K562 (cell line): ENCODE measurements at regions not wholly inside any gene's neighbourhood (a gene's known extent, or its start where the extent isn't known, plus 50 kb on each side); places are given as distances from the start of the nearest gene placed in this dataset.

Experiments
- ATAC-seq: fragments of 200-7000 bp; cut with Tn5 transposase; 3 replicates; pipeline ENCODE4 v1.9.1; 2020; ENCODE audit warnings: moderate library complexity
- BruUV-seq: library from RNA; stranded (reverse); fragments of 400-500 nt; replicated peaks from 2 replicates; lab custom pipeline; 2021; lab: Mats Ljungman, UMichigan
- CTCF ChIA-PET: fragments of 300-600 bp; formaldehyde crosslinking; extraction: SDS; loops from one replicate; lab custom pipeline; 2021; ENCODE audit warnings: low intra/inter-chr PET ratio; lab: Yijun Ruan, JAX
- POLR2A ChIA-PET: fragments of 300-600, 350-650 bp; sonication (Branson Sonifier 250); formaldehyde crosslinking; extraction: SDS; loops from one replicate; lab custom pipeline; 2021; ENCODE audit warnings: antibody characterized with exemption, inconsistent platforms; lab: Yijun Ruan, JAX
- DNase-seq, 4 experiments: peaks; one replicate each; pipeline versions ENCODE4 v3.0.0 to v3.0.0-alpha.2; 2011 to 2018; ENCODE audit warnings: low spot score in 3 of 4, mixed read lengths in 3 of 4; ENCODE audit errors: extremely low read depth in 1 of 4
- FAIRE-seq: peaks from 2 replicates; lab custom pipeline; 2011; peaks lifted over from hg19 to GRCh38; lab: Jason Lieb, UNC
- H2AFZ ChIP-seq: 2 replicates; pipeline ENCODE4 v1.6.0; 2011; ENCODE audit warnings: low read depth, low read length, control low read depth, inconsistent platforms
- H3K27ac ChIP-seq: fragments of 200-600 bp; 3 replicates; pipeline ENCODE4 v1.8.0; 2011; ENCODE audit warnings: low read depth, mild to moderate bottlenecking, control low read depth, inconsistent platforms, low read length, moderate library complexity, mixed read lengths; ENCODE audit errors: extremely low read depth
- H3K27me3 ChIP-seq, 2 experiments: fragments of 300-600 bp in 1 of 2; 2 replicates in 1 of 2; 3 replicates in 1 of 2; pipeline versions ENCODE4 v1.6.0 to v1.8.0; 2011; ENCODE audit warnings: inconsistent platforms in 2 of 2, low read length in 2 of 2, mild to moderate bottlenecking in 1 of 2, mixed read lengths in 1 of 2, moderate library complexity in 1 of 2; ENCODE audit not compliant: control insufficient read depth in 2 of 2, insufficient read depth in 2 of 2
- H3K36me3 ChIP-seq: fragments of 300-600 bp; 3 replicates; pipeline ENCODE4 v1.8.0; 2011; ENCODE audit warnings: mild to moderate bottlenecking, low read length, inconsistent platforms; ENCODE audit not compliant: control insufficient read depth, insufficient read depth
- H3K4me1 ChIP-seq, 2 experiments: fragments of 200-600 bp in 1 of 2; replicated peaks in 1 of 2; 2 replicates in 1 of 2; 3 replicates in 1 of 2; pipeline versions ENCODE4 v1.5.1 to v1.8.0; 2011; ENCODE audit warnings: inconsistent platforms in 2 of 2, low read length in 2 of 2, mild to moderate bottlenecking in 1 of 2, mixed read lengths in 1 of 2, moderate library complexity in 1 of 2; ENCODE audit not compliant: control insufficient read depth in 2 of 2, insufficient read depth in 2 of 2
- H3K4me2 ChIP-seq: 2 replicates; pipeline ENCODE4 v1.6.1; 2011; ENCODE audit warnings: low read length, control low read depth, inconsistent platforms, mixed read lengths; ENCODE audit not compliant: insufficient read depth
- H3K4me3 ChIP-seq: fragments of 200-600 bp; sonication (generic), shearing (Covaris generic); 2 replicates; pipeline ENCODE4 v1.5.1; 2016; ENCODE audit warnings: control low read depth, inconsistent platforms
- H3K79me2 ChIP-seq: fragments of 200-600 bp; 3 replicates; pipeline ENCODE4 v1.8.0; 2011; ENCODE audit warnings: low read length, inconsistent platforms; ENCODE audit not compliant: control insufficient read depth, insufficient read depth
- H3K9ac ChIP-seq, 2 experiments: 2 replicates each; pipeline versions ENCODE4 v1.6.0 to v1.6.1; 2011; ENCODE audit warnings: low read depth in 2 of 2, low read length in 2 of 2, control low read depth in 1 of 2, inconsistent platforms in 1 of 2, mild to moderate bottlenecking in 1 of 2, mixed read lengths in 1 of 2; ENCODE audit not compliant: insufficient read depth in 1 of 2
- H3K9me1 ChIP-seq: one replicate; pipeline ENCODE4 v1.6.0; 2011; ENCODE audit warnings: inconsistent platforms, mild to moderate bottlenecking, low read length, moderate library complexity; ENCODE audit not compliant: control insufficient read depth, insufficient read depth
- H3K9me3 ChIP-seq: replicated peaks from 2 replicates; pipeline ENCODE4 v1.5.1; 2011; ENCODE audit warnings: low read depth, low read length, inconsistent platforms; ENCODE audit not compliant: control insufficient read depth, insufficient read depth
- H4K20me1 ChIP-seq: replicated peaks from 2 replicates; pipeline ENCODE4 v1.6.1; 2011; ENCODE audit warnings: low read length, inconsistent platforms, mixed read lengths; ENCODE audit not compliant: control insufficient read depth, insufficient read depth
- CTBP1 ChIP-seq: fragments of 450-650 bp; IDR thresholded peaks from 2 replicates; pipeline ENCODE4 v1.6.1; 2016; ENCODE audit warnings: borderline replicate concordance
- DNMT1 ChIP-seq: fragments of 450-650 bp; IDR thresholded peaks from 2 replicates; pipeline ENCODE4 v1.6.1; 2016; ENCODE audit warnings: antibody characterized with exemption, mild to moderate bottlenecking
- ELF1 ChIP-seq: fragments of 200-800 bp; sonication (Bioruptor generic); IDR thresholded peaks from 2 replicates; pipeline ENCODE4 v1.6.1; 2016; ENCODE audit warnings: missing genetic modification characterization, missing compliant biosample characterization
- JUN ChIP-seq, 2 experiments: sonication (generic) in 1 of 2; formaldehyde crosslinking in 1 of 2; IDR thresholded peaks; 2 replicates each; pipeline versions ENCODE4 v1.6.1 to v1.8.0; 2012 to 2022; ENCODE audit warnings: borderline replicate concordance in 2 of 2, mild to moderate bottlenecking in 2 of 2, improper control_type of control experiment in 1 of 2, low read depth in 1 of 2, low read length in 1 of 2, missing genetic modification reagents in 1 of 2
- KLF1 ChIP-seq: fragments of 450-650 bp; IDR thresholded peaks from 2 replicates; pipeline ENCODE4 v1.6.1; 2016; ENCODE audit warnings: missing genetic modification characterization, missing compliant biosample characterization
- MEF2D ChIP-seq: conservative IDR thresholded peaks from 2 replicates; pipeline ENCODE4 v1.6.1; 2016; ENCODE audit warnings: low read depth, missing genetic modification characterization, missing compliant biosample characterization
- NR2F6 ChIP-seq: fragments of 450-650 bp; formaldehyde crosslinking; IDR thresholded peaks from 2 replicates; pipeline ENCODE4 v1.4.0; 2020; ENCODE audit warnings: mild to moderate bottlenecking
- TAF1 ChIP-seq: IDR thresholded peaks from 2 replicates; pipeline ENCODE4 v1.6.1; 2011; ENCODE audit warnings: mild to moderate bottlenecking, low read length, moderate library complexity; ENCODE audit not compliant: insufficient read depth, control insufficient read depth, severe bottlenecking; ENCODE audit errors: extremely low read depth
- TRIM24 ChIP-seq, 2 experiments: fragments of 450-650 bp; IDR thresholded peaks; 2 replicates each; pipeline ENCODE4 v1.6.1; 2016
- XRCC3 ChIP-seq: fragments of 450-650 bp; IDR thresholded peaks from 2 replicates; pipeline ENCODE4 v1.6.1; 2017; ENCODE audit warnings: mild to moderate bottlenecking, moderate library complexity
- ZKSCAN8 ChIP-seq: fragments of 200-800 bp; sonication (Bioruptor generic); IDR thresholded peaks from 2 replicates; pipeline ENCODE4 v1.6.1; 2016; ENCODE audit warnings: missing genetic modification characterization, missing compliant biosample characterization
- ZNF146 ChIP-seq: IDR thresholded peaks from one replicate; pipeline ENCODE4 v1.6.1; 2018; ENCODE audit warnings: missing compliant biosample characterization; ENCODE audit not compliant: unreplicated experiment
- ZNF655 ChIP-seq: fragments of 250-450 bp; sonication (Bioruptor Pico); IDR thresholded peaks from 2 replicates; pipeline ENCODE4 v1.5.0; 2021
- ZNF696 ChIP-seq: fragments of 250-450 bp; sonication (Bioruptor Pico); conservative IDR thresholded peaks from 2 replicates; pipeline ENCODE4 v1.4.0; 2020; ENCODE audit warnings: mild to moderate bottlenecking, moderate library complexity
- ZNF766 ChIP-seq: fragments of 200-800 bp; sonication (Bioruptor generic); conservative IDR thresholded peaks from 2 replicates; pipeline ENCODE4 v1.6.1; 2016; ENCODE audit warnings: missing genetic modification characterization, missing compliant biosample characterization
- in situ Hi-C: fragments of 300-500 bp; cut with MboI; formaldehyde crosslinking; loops from 4 replicates; pipeline ENCODE4 v1.15.0; 2018; ENCODE audit warnings: inconsistent platforms, mixed read lengths
- intact Hi-C: fragments of 100-400 bp; cut with micrococcal nuclease; formaldehyde crosslinking; loops from 2 replicates; pipeline ENCODE4 v1.14.2; 2022
- TF ChIP-seq, protein P1 (sequence below): IDR thresholded peaks from 3 replicates; pipeline ENCODE4 v1.6.1; 2011; ENCODE audit warnings: borderline replicate concordance, mild to moderate bottlenecking; ENCODE audit not compliant: insufficient read length, insufficient read depth
- TF ChIP-seq, protein P2 (sequence below): fragments of 250-450 bp; sonication (Bioruptor Pico); IDR thresholded peaks from 2 replicates; pipeline ENCODE4 v1.8.0; 2022; ENCODE audit warnings: moderate library complexity, mild to moderate bottlenecking, inconsistent platforms

- H3K4me1 ChIP-seq = no peaks in the 10 kb centered on the region
- H3K9ac ChIP-seq = no peak overlapping the region
- H3K4me2 ChIP-seq = no peak overlapping the region
- H3K9me3 ChIP-seq = no peaks in the 10 kb centered on the region
- no TSS peak for BruUV-seq
- intact Hi-C loops (no loop called here), in situ Hi-C loops (no loop called here)
- DNase-seq (no peak), ATAC-seq (no peak), FAIRE-seq (no peak)
- H3K36me3 ChIP-seq = no peaks in the 10 kb centered on the region
- ChIA-PET POLR2A (no interaction called here), CTCF (no interaction called here)
- H4K20me1 ChIP-seq = no peaks in the 10 kb centered on the region
- no peaks in the 10 kb centered on the region for H3K27me3 ChIP-seq
- no peak overlapping the region for H3K4me3 ChIP-seq
- no peak overlapping the region for H2AFZ ChIP-seq
- no peak overlapping the region for H3K27ac ChIP-seq
- TF ChIP-seq ELF1 (tag) (no peak), ZKSCAN8 (CRISPR knock-in tag) (no peak), JUN (IDR thresholded peaks at IDR 0.05; ENCODE audit: borderline replicate concordance, low read depth, low read length) (no peak), JUN (CRISPR knock-in tag; IDR thresholded peaks at IDR 0.05; ENCODE audit: borderline replicate concordance) (no peak), ZNF766 (CRISPR knock-in tag) (no peak), TAF1 (no peak), XRCC3 (no peak), CTBP1 (no peak), NR2F6 (CRISPR knock-in tag) (no peak), MEF2D (no peak), KLF1 (tag) (no peak), ZNF696 (no peak), ZNF655 (CRISPR knock-in tag) (no peak), DNMT1 (no peak), ZNF146 (CRISPR knock-in tag) (no peak), TRIM24 (IDR thresholded peaks at IDR 0.05) (no peak)
- TF ChIP-seq, protein P1, sequence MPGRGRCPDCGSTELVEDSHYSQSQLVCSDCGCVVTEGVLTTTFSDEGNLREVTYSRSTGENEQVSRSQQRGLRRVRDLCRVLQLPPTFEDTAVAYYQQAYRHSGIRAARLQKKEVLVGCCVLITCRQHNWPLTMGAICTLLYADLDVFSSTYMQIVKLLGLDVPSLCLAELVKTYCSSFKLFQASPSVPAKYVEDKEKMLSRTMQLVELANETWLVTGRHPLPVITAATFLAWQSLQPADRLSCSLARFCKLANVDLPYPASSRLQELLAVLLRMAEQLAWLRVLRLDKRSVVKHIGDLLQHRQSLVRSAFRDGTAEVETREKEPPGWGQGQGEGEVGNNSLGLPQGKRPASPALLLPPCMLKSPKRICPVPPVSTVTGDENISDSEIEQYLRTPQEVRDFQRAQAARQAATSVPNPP = no peak
- TF ChIP-seq, protein P2, sequence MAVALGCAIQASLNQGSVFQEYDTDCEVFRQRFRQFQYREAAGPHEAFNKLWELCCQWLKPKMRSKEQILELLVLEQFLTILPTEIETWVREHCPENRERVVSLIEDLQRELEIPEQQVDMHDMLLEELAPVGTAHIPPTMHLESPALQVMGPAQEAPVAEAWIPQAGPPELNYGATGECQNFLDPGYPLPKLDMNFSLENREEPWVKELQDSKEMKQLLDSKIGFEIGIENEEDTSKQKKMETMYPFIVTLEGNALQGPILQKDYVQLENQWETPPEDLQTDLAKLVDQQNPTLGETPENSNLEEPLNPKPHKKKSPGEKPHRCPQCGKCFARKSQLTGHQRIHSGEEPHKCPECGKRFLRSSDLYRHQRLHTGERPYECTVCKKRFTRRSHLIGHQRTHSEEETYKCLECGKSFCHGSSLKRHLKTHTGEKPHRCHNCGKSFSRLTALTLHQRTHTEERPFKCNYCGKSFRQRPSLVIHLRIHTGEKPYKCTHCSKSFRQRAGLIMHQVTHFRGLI = no peak
- H3K9me1 ChIP-seq = no peaks in the 10 kb centered on the region
- H3K79me2 ChIP-seq = no peaks in the 10 kb centered on the region
Observed at GRCh38 chr9:3586066-3586465, 60.3 kb upstream of the RFX3 start.
